ENCODE measurements at regions not wholly inside any gene's neighbourhood (a gene's known extent, or its start where the extent isn't known, plus 50 kb on each side); places are given as distances from the start of the nearest gene placed in this dataset.

- H3K9ac ChIP-seq (ENCODE audit: extremely low read depth, insufficient read length, low read length) = no peak overlapping the region
- H3K9me3 Mint-ChIP-seq = no peaks in the 10 kb centered on the region
- no CpG with 5 or more reads among the region's 5 CpGs for WGBS (ENCODE audit: extremely low coverage, insufficient read length, low lambda C conversion rate)
- H3K4ac ChIP-seq (ENCODE audit: low read depth, low read length) = no peak overlapping the region
- H2BK15ac ChIP-seq (ENCODE audit: low read depth, low read length) = no peak overlapping the region
- H3K4me1 Mint-ChIP-seq = peaks cover 6 to 13% of the 10 kb centered on the region in 2 experiments; a peak in 3 of 4 replicates
- H3K18ac ChIP-seq (ENCODE audit: insufficient read length, low read depth, low read length) = no peak overlapping the region
- no peak overlapping the region for H3K27ac ChIP-seq (ENCODE audit: insufficient read length, low read depth, low read length)
- TF ChIP-seq, protein P1, sequence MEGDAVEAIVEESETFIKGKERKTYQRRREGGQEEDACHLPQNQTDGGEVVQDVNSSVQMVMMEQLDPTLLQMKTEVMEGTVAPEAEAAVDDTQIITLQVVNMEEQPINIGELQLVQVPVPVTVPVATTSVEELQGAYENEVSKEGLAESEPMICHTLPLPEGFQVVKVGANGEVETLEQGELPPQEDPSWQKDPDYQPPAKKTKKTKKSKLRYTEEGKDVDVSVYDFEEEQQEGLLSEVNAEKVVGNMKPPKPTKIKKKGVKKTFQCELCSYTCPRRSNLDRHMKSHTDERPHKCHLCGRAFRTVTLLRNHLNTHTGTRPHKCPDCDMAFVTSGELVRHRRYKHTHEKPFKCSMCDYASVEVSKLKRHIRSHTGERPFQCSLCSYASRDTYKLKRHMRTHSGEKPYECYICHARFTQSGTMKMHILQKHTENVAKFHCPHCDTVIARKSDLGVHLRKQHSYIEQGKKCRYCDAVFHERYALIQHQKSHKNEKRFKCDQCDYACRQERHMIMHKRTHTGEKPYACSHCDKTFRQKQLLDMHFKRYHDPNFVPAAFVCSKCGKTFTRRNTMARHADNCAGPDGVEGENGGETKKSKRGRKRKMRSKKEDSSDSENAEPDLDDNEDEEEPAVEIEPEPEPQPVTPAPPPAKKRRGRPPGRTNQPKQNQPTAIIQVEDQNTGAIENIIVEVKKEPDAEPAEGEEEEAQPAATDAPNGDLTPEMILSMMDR (conservative IDR thresholded peaks at IDR 0.05) = no peak
- no peaks in the 10 kb centered on the region for H4K20me1 ChIP-seq (ENCODE audit: control insufficient read depth, insufficient read depth, insufficient read length)
- no peaks in the 10 kb centered on the region for H3K9me3 ChIP-seq (ENCODE audit: control insufficient read depth, low read depth, low read length)
- DNase-seq = no peak
- H3K4me1 ChIP-seq (ENCODE audit: insufficient read depth, low read length) = no peaks in the 10 kb centered on the region
- no peak overlapping the region for H3K23ac ChIP-seq (ENCODE audit: insufficient read length, low read depth, low read length)
- no peak overlapping the region for H2BK5ac ChIP-seq (ENCODE audit: insufficient read length, low read length)
- H2AK5ac ChIP-seq (ENCODE audit: insufficient read length, low read length) = no peak overlapping the region
- no peak overlapping the region for H4K8ac ChIP-seq (replicated peaks; ENCODE audit: insufficient read length, low read depth, low read length)
- H2BK12ac ChIP-seq (ENCODE audit: insufficient read length, low read depth, low read length) = no peak overlapping the region
- no peaks in the 10 kb centered on the region for H3K23me2 ChIP-seq (ENCODE audit: insufficient read length, low read depth, low read length, poor library complexity, severe bottlenecking)
- no peak overlapping the region for H3K27ac Mint-ChIP-seq
- no peaks in the 10 kb centered on the region for H3K79me2 ChIP-seq (ENCODE audit: insufficient read depth, low read length)
- no peaks in the 10 kb centered on the region for H3K27me3 ChIP-seq (ENCODE audit: insufficient read depth, low read length)
- no peak overlapping the region for H3K56ac ChIP-seq (ENCODE audit: insufficient read length, low read depth, low read length)
- no peak overlapping the region for H3K4me2 ChIP-seq (ENCODE audit: insufficient read depth, insufficient read length, low read length)
- H3K14ac ChIP-seq (ENCODE audit: insufficient read depth, low read length) = no peak overlapping the region
- H2BK20ac ChIP-seq (ENCODE audit: low read depth, low read length, poor library complexity, severe bottlenecking) = no peak overlapping the region
- no peak overlapping the region for H2BK120ac ChIP-seq (ENCODE audit: low read depth, low read length, poor library complexity, severe bottlenecking)
- no peak overlapping the region for H3T11ph ChIP-seq (ENCODE audit: low read length)
- H3K79me1 ChIP-seq (ENCODE audit: insufficient read depth, low read depth, low read length, poor library complexity, severe bottlenecking) = no peaks in the 10 kb centered on the region
- H3K36me3 Mint-ChIP-seq (ENCODE audit: insufficient read depth in 1 of 3, low read depth in 3 of 3) = no peaks in the 10 kb centered on the region
- no peak overlapping the region for H2AFZ ChIP-seq (ENCODE audit: low read length)
- H3K27me3 Mint-ChIP-seq (ENCODE audit: low read depth) = peaks cover 47% of the 10 kb centered on the region
- no peak overlapping the region for H3K4me3 Mint-ChIP-seq
- no peak overlapping the region for H4K5ac ChIP-seq (ENCODE audit: insufficient read length, low read depth, low read length)
- H4K91ac ChIP-seq (ENCODE audit: insufficient read length, low read depth, low read length) = no peak overlapping the region
These were observed 113.3 kb upstream of the ALX4 start for GRCh38 chr11:44423289-44423688.
